Testis (tissue), 2 donors: ENCODE measurements at regions not wholly inside any gene's neighbourhood (a gene's known extent, or its start where the extent isn't known, plus 50 kb on each side); places are given as distances from the start of the nearest gene placed in this dataset.

Experiments used
- CTCF ChIP-seq, 3 experiments: fragments of 450-650 bp in 2 of 3; fragments of 200-600 bp in 1 of 3; sonication (generic) in 1 of 3; IDR thresholded peaks; one replicate each; pipeline ENCODE4 v1.5.1; 2016 to 2019; ENCODE audit warnings: antibody characterized with exemption in 3 of 3, mild to moderate bottlenecking in 2 of 3, moderate library complexity in 1 of 3
- POLR2A ChIP-seq: fragments of 450-650 bp; IDR thresholded peaks from one replicate; pipeline ENCODE4 v1.6.1; 2017; ENCODE audit warnings: antibody characterized with exemption, mild to moderate bottlenecking, moderate library complexity

DNA sequence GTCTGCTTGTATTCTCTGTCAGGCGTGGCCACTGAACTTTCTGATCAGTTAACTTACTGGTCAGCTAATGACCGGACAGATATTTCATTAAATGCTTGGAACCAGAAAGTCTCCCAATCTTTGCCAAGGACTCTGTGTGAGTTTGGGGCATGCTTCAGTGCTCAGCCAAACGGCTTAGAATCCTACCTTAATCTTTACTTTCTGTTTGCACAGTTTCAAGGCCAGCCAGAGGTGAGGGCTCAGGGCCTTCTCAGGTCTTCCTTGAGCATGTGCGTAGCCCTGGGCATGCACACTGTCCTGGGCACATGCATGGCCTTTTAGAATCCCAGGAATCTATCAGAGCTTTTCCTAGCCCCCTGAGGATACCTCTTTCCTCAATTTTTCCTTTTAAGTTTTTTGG is 230.1 kb downstream of the RAB11FIP4 start:
- TF ChIP-seq CTCF (IDR thresholded peaks at IDR 0.05) = no peak
- TF ChIP-seq POLR2A = no peak
